ENCODE measurements at regions not wholly inside any gene's neighbourhood (a gene's known extent, or its start where the extent isn't known, plus 50 kb on each side); places are given as distances from the start of the nearest gene placed in this dataset.

DNA sequence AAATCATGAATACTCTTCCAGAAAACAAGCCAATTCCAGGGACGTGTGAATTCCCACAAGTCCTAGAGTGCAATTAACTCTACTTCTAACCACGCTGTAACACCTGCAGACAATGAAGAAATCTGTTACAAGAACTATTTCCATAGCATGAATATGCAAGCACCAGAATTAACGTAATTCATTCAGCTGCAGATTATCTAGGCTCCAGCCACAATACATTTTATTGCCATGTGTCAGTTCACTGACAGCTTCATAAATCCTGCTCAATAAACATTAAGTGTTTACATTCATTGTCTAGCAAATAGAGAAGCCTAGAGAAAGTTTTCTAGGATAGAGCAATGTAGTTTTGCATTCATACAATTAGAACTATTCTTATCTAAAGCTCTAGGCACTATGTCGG is 1348.5 kb downstream of the GRIK2 start:
- Histone ChIP-seq H3K27me3 (ENCODE audit: control insufficient read depth in 1 of 2, insufficient read depth in 2 of 2, low read length in 2 of 2) (no peaks in the 10 kb centered on the region), H3K4me3 (replicated peaks in 1 of 3; ENCODE audit: insufficient read depth in 1 of 3, low read depth in 2 of 3, low read length in 3 of 3) (no peak overlapping the region), H3K9me3 (ENCODE audit: low read length) (no peaks in the 10 kb centered on the region), H3K27ac (ENCODE audit: extremely low read length, insufficient read depth, low read length) (no peak overlapping the region), H3K79me2 (ENCODE audit: insufficient read depth, low read length) (no peaks in the 10 kb centered on the region), H3K4me1 (ENCODE audit: insufficient read depth, low read length) (no peaks in the 10 kb centered on the region), H3K9ac (ENCODE audit: insufficient read depth, low read depth, low read length) (no peak overlapping the region), H3K36me3 (replicated peaks in 1 of 2; ENCODE audit: control insufficient read depth in 1 of 2, insufficient read depth in 2 of 2, low read length in 2 of 2) (no peaks in the 10 kb centered on the region), H3K4me2 (ENCODE audit: low read depth, low read length) (no peak overlapping the region), H2AFZ (ENCODE audit: low read length) (no peak overlapping the region), H4K20me1 (ENCODE audit: insufficient read depth, low read length) (no peaks in the 10 kb centered on the region)
- no peak for DNase-seq (ENCODE audit: low spot score)
- ChIA-PET CTCF (ENCODE audit: low intra/inter-chr PET ratio, low total read pairs) (no interaction called here), POLR2A (no interaction called here)
- no peak for TF ChIP-seq ZNF12 (CRISPR knock-in tag; IDR thresholded peaks at IDR 0.05)
- no peak for TF ChIP-seq REST (IDR thresholded peaks at IDR 0.05; ENCODE audit: borderline replicate concordance in 1 of 2, low read depth in 1 of 2, low read length in 2 of 2)
- TF ChIP-seq ZNF329 (CRISPR knock-in tag; IDR thresholded peaks at IDR 0.05; ENCODE audit: low read depth): no peak
- TF ChIP-seq SALL1 (CRISPR knock-in tag; IDR thresholded peaks at IDR 0.05): no peak
- TF ChIP-seq SIX4 (CRISPR knock-in tag; IDR thresholded peaks at IDR 0.05): no peak
- TF ChIP-seq FOXM1 (CRISPR knock-in tag; IDR thresholded peaks at IDR 0.05): no peak
- TF ChIP-seq ZNF768 (CRISPR knock-in tag; IDR thresholded peaks at IDR 0.05): no peak
- no peak for TF ChIP-seq ASH2L (IDR thresholded peaks at IDR 0.05; ENCODE audit: insufficient read length, low read depth, low read length)
- no peak for TF ChIP-seq POLR2G (IDR thresholded peaks at IDR 0.05; ENCODE audit: low read depth, low read length)
- no peak for TF ChIP-seq KLF16 (CRISPR knock-in tag; IDR thresholded peaks at IDR 0.05)
- TF ChIP-seq ATRX (CRISPR knock-in tag; IDR thresholded peaks at IDR 0.05; ENCODE audit: borderline replicate concordance): no peak
- no peak for TF ChIP-seq IRX3 (CRISPR knock-in tag; IDR thresholded peaks at IDR 0.05; ENCODE audit: borderline replicate concordance, low read depth)
- TF ChIP-seq CREB1 (IDR thresholded peaks at IDR 0.05): no peak
- no peak for TF ChIP-seq CREB1 (CRISPR knock-in tag; IDR thresholded peaks at IDR 0.05)
- TF ChIP-seq HMG20B (CRISPR knock-in tag; conservative IDR thresholded peaks at IDR 0.05): no peak
- TF ChIP-seq CENPX (CRISPR knock-in tag; IDR thresholded peaks at IDR 0.05): no peak
- no peak for TF ChIP-seq ZNF30 (CRISPR knock-in tag; IDR thresholded peaks at IDR 0.05)
- ATAC-seq: no peak
- 4% methylated on average over 4 of the region's 4 CpGs for WGBS (ENCODE audit: low lambda C conversion rate)
- no TSS peak for BruUV-seq (replicated peaks)
- intact Hi-C loops (cut with micrococcal nuclease; ENCODE audit: unreplicated experiment): no loop called here
- no peak for FAIRE-seq
- in situ Hi-C loops (cut with HindIII; ENCODE audit: extremely low pct_ligation_motif_present, low pct_unique_long_range_greater_than_20kb): no loop called here

Data from HepG2 (cell line).